WERI-Rb-1 (cell line): ENCODE measurements at regions not wholly inside any gene's neighbourhood (a gene's known extent, or its start where the extent isn't known, plus 50 kb on each side); places are given as distances from the start of the nearest gene placed in this dataset.

ENCODE experiments used
- DNase-seq: peaks from one replicate; pipeline ENCODE4 v3.0.0-alpha.2; 2020
- H3K27ac ChIP-seq: fragments of 250-450 bp; sonication (Bioruptor Pico); 2 replicates; pipeline ENCODE4 v1.5.1; 2020; ENCODE audit warnings: mild to moderate bottlenecking, moderate library complexity
- H3K27me3 ChIP-seq: fragments of 250-450 bp; sonication (Bioruptor Pico); 2 replicates; pipeline ENCODE4 v1.5.1; 2021; ENCODE audit warnings: mild to moderate bottlenecking, low read depth, moderate library complexity; ENCODE audit not compliant: insufficient read depth, severe bottlenecking
- H3K36me3 ChIP-seq: fragments of 250-450 bp; sonication (Bioruptor Pico); 2 replicates; pipeline ENCODE4 v1.5.1; 2020; ENCODE audit warnings: mild to moderate bottlenecking, moderate library complexity
- H3K4me3 ChIP-seq: 2 replicates; pipeline ENCODE4 v1.5.1; 2011; ENCODE audit warnings: low read depth, mild to moderate bottlenecking, control low read depth, low read length
- H3K9me3 ChIP-seq: fragments of 250-450 bp; sonication (Bioruptor Pico); 2 replicates; pipeline ENCODE4 v1.5.1; 2021; ENCODE audit warnings: mild to moderate bottlenecking, moderate library complexity; ENCODE audit not compliant: severe bottlenecking
- TF ChIP-seq, protein P1 (sequence below): IDR thresholded peaks from 2 replicates; pipeline ENCODE4 v1.5.1; 2011; ENCODE audit warnings: low read depth, mild to moderate bottlenecking, control low read depth, inconsistent platforms, low read length

DNA sequence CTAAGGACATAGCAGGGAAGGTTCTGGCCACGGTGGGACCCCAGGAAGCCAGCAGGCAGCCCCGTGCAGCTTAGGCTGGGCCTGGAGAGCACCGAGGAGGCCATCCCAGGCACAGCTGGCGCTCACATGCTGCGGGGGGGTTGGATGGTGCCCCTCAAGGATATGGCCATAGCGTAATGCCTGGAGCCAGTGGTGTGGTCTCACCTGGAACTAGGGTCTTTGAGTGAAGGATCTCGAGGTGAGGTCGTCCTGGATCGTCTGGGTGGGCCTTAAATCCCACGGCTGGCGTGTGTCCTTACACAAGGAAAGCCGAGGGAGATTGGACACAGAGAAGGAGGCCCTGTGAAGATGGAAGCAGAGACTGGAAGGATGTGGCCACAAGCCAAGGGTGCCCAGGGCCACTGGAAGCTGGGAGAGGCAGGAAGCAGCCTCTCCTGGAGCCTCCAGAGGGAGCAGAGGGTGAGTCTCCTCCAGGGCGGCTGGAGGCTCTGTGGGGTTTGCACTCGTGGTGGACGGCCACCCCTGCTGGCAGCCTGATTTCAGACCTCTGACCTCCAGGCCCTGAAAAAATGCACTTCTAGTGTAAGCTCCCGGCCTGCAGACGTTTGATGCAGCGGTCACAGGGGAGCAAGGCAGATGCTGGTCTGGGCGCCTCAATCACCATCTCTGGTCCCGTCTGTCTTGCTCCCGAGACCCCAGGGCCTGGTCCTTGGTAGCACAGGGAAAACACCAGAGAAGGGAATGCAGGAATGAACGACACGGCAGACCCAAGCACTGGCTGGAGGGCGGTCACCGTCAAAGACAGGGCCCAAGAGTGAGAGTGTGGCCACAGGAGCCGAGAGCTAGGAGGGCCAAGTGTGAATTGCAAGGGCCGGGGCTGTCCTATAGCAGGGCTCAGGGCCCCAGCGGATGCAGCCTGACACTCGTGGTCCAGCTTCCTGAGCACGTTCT, 218.6 kb downstream of the KIF26A start:
- TF ChIP-seq, protein P1, sequence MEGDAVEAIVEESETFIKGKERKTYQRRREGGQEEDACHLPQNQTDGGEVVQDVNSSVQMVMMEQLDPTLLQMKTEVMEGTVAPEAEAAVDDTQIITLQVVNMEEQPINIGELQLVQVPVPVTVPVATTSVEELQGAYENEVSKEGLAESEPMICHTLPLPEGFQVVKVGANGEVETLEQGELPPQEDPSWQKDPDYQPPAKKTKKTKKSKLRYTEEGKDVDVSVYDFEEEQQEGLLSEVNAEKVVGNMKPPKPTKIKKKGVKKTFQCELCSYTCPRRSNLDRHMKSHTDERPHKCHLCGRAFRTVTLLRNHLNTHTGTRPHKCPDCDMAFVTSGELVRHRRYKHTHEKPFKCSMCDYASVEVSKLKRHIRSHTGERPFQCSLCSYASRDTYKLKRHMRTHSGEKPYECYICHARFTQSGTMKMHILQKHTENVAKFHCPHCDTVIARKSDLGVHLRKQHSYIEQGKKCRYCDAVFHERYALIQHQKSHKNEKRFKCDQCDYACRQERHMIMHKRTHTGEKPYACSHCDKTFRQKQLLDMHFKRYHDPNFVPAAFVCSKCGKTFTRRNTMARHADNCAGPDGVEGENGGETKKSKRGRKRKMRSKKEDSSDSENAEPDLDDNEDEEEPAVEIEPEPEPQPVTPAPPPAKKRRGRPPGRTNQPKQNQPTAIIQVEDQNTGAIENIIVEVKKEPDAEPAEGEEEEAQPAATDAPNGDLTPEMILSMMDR, result no peak
- Histone ChIP-seq H3K9me3 (no peaks in the 10 kb centered on the region), H3K36me3 (no peaks in the 10 kb centered on the region), H3K4me3 (no peak overlapping the region), H3K27me3 (no peaks in the 10 kb centered on the region), H3K27ac (no peak overlapping the region)
- DNase-seq, result peak; percentile 6

DNA sequence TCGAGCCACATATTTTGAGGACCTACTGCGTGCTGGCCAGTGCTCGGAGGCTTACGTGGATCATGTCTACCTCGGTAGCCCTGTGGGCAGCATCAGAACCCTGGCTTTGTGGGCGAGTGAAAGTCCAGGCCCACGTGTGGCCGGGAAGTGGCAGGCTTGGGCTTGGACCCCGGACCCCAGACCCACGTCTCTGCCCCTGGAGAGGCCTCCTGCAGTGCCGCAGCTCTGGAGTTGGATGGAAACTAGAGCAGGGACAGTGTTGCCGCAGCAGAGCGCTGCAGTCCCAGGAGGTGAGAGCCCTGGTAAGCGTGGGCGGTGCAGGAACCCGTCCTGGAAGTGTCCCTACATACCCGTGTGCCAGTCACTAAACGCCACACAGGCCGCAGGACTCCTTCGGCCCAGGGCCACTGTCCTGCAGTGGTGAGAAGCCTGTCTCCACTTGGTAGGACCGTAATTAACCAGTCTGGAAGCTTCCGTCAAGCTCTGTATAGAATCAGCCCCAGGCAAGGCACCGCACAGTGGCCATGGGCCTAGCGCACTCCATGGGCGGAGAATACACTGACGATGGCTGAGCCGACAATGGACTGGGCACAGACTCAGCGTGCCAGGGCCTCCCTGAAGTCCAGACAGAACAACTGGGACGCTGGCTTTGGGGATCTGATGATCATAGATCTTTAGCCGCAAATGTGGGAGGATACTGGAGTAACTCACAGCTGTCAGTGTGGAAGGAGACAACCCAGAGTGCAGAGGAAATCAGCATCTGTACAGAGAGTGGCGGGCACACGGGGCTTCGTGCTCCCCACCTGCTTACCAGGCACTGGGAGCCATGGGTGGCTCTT, 219.5 kb downstream of the KIF26A start:
- Histone ChIP-seq H3K36me3 (no peaks in the 10 kb centered on the region), H3K4me3 (no peak overlapping the region), H3K9me3 (no peaks in the 10 kb centered on the region), H3K27me3 (no peaks in the 10 kb centered on the region), H3K27ac (no peak overlapping the region)
- TF ChIP-seq, protein P1, result no peak
- peak; percentile 3 for DNase-seq

DNA sequence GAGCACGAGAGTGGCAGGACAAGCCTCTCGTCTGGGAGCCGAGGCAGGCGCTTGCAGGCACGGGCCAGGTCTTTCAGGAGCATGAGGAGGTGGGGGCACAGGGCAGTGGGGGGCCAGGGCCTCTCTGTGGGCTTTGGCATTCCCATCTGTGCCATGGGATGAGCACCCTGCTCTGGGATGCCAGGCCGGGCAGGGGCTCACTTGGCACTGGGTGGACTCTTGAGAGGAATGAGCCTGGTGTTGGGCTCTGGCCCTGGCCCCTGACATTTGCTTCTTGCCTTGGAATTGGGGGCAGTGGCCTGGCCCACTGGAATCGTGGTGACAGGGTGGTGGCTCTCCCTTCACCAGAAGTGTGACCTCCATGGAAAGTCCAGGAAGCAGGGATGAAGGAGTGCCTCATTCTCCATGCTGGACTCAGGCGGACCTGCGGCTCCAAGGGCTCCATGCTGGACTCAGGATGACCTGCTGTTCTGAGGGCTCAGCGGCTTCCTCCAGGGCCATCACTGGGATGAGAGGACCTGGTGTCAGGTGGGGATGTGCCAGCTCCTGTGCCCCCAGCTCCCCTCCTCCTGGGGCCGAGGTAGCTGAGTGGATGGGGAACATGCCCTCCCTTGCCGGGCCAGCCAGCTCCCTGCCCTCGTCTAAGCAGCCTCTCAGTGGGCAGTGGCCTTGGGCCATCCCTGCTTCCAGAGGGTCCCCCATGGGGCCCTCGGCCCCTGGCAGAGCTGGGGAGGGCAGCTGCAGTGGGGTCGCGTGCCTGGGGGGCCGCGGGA, 220.3 kb downstream of the KIF26A start:
- Histone ChIP-seq H3K36me3 (no peaks in the 10 kb centered on the region), H3K27ac (no peak overlapping the region), H3K27me3 (no peaks in the 10 kb centered on the region), H3K4me3 (no peak overlapping the region), H3K9me3 (no peaks in the 10 kb centered on the region)
- peak; percentile 6 for DNase-seq
- TF ChIP-seq, protein P1, result no peak

DNA sequence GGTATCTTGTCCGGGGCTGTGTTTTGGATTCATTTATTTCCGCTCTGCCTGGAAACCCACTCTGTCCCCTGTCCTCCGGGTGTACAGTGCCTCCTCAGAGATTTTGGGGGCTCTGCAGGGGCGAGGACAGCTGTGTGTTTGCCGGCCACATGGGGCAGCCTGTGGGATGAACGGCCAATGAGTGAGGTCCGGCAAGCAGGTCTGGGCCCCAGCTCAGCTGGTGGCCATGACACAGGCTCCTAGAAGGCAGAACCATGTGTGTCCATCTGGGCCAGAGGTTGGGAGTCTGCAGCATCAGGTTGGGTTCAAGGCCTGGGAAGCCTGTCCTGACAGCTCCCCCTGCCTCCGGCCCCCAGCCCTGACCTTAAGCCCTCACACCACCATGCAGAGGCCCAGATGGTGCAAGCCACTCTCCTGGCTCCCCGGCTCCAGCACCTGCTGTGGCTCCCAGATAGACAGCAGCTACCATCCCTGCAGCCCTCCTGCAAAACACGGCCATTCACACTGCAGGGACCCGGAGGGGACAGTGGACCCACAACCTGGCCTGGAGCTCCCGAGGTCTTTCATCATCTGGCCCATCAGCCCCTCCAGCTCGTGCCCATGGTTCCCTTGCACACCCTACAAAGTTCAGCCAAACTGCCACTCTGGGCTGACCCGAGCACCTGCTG, 220.1 kb upstream of the C14orf180 start:
- Histone ChIP-seq H3K36me3 (no peaks in the 10 kb centered on the region), H3K27ac (no peak overlapping the region), H3K9me3 (no peaks in the 10 kb centered on the region), H3K4me3 (no peak overlapping the region), H3K27me3 (no peaks in the 10 kb centered on the region)
- TF ChIP-seq, protein P1, result no peak
- peak; percentile 2 for DNase-seq

DNA sequence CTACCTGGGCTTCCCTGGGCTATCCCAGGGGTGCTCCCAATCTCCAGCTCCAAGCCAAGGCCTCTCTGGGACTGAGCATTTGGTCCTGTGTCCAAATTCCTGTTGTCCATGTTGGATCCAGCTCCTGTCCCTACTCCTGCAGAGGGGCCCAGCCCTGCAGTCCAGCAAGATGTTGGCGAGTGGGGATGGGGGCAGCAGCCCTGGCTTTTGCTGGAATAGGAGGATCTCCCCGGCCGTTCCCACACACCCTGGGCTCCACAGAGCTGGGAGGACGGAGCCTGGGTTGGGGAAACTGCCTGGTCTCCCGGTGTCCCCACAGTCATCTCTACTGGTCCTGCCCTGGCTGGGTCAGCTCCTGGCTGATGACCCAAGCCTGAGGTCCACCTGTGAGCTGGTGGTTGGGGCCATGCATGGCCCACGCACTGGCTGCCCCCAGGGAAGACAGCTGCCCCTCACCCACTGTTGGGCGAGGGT, 219.6 kb upstream of the C14orf180 start:
- TF ChIP-seq, protein P1, result no peak
- H3K27me3 ChIP-seq, result no peaks in the 10 kb centered on the region
- DNase-seq, result no peak
- H3K36me3 ChIP-seq, result no peaks in the 10 kb centered on the region
- H3K27ac ChIP-seq, result no peak overlapping the region
- no peak overlapping the region for H3K4me3 ChIP-seq
- H3K9me3 ChIP-seq, result peaks cover under 1% of the 10 kb centered on the region
